Gastrocnemius medialis (tissue), 4 donors: ENCODE measurements at regions not wholly inside any gene's neighbourhood (a gene's known extent, or its start where the extent isn't known, plus 50 kb on each side); places are given as distances from the start of the nearest gene placed in this dataset.

Experiments
- ATAC-seq, 2 donors: fragments of 150-250 bp; one replicate each; pipeline ENCODE4 v1.9.1; 2016
- DNase-seq, 2 donors: peaks; one replicate each; pipeline ENCODE4 v3.0.0-alpha.2; 2019
- H3K27ac ChIP-seq, 4 donors: fragments of 200-600 bp; sonication (generic); 1 replicate in 1 of 4; 2 replicates in 3 of 4; pipeline ENCODE4 v1.5.1; 2016 to 2018; ENCODE audit warnings: mild to moderate bottlenecking in 2 of 4, moderate library complexity in 1 of 4
- H3K27me3 ChIP-seq, 3 donors: fragments of 200-600 bp; sonication (generic) in 2 of 3; 1 replicate in 1 of 3; 2 replicates in 2 of 3; pipeline versions ENCODE4 v1.5.1 to v1.6.0; 2016 to 2019; ENCODE audit warnings: mild to moderate bottlenecking in 1 of 3, moderate library complexity in 1 of 3
- H3K36me3 ChIP-seq, 2 donors: fragments of 200-600 bp; sonication (generic) in 1 of 2; one replicate each; pipeline ENCODE4 v1.5.1; 2017 to 2018
- H3K4me1 ChIP-seq, 2 donors: fragments of 200-600 bp; sonication (generic) in 1 of 2; one replicate each; pipeline ENCODE4 v1.5.1; 2016 to 2017; ENCODE audit warnings: mild to moderate bottlenecking in 2 of 2
- H3K4me3 ChIP-seq, 4 donors: fragments of 200-600 bp; sonication (generic) in 3 of 4; 1 replicate in 1 of 4; 2 replicates in 3 of 4; pipeline ENCODE4 v1.5.1; 2016 to 2019; ENCODE audit warnings: mild to moderate bottlenecking in 2 of 4
- H3K9me3 ChIP-seq, 3 donors: fragments of 200-600 bp; sonication (generic) in 2 of 3; 1 replicate in 1 of 3; 2 replicates in 2 of 3; pipeline ENCODE4 v1.5.1; 2016 to 2019
- CTCF ChIP-seq, 5 experiments: fragments of 450-650 bp in 3 of 5; fragments of 200-600 bp in 2 of 5; sonication (generic) in 2 of 5; IDR thresholded peaks in 4 of 5; conservative IDR thresholded peaks in 1 of 5; 1 replicate in 4 of 5; 2 replicates in 1 of 5; pipeline ENCODE4 v1.5.1; 2016 to 2019; ENCODE audit warnings: antibody characterized with exemption in 5 of 5, mild to moderate bottlenecking in 3 of 5, moderate library complexity in 3 of 5
- POLR2A ChIP-seq, 2 donors: fragments of 450-650 bp; IDR thresholded peaks; one replicate each; pipeline ENCODE4 v1.6.1; 2017; ENCODE audit warnings: antibody characterized with exemption in 2 of 2, mild to moderate bottlenecking in 2 of 2, moderate library complexity in 2 of 2
- in situ Hi-C, 4 donors: fragments of 200-750 bp; cut with MboI; loops; one replicate each; pipeline versions ENCODE4 v1.15.0 to v1.8.0; 2017; ENCODE audit warnings: low sequenced_read_pairs in 4 of 4
- intact Hi-C: fragments of 100-400 bp; cut with DNase I; formaldehyde crosslinking; loops from one replicate; pipeline ENCODE4 v1.15.1; 2023; ENCODE audit warnings: low total_unique reads

DNA sequence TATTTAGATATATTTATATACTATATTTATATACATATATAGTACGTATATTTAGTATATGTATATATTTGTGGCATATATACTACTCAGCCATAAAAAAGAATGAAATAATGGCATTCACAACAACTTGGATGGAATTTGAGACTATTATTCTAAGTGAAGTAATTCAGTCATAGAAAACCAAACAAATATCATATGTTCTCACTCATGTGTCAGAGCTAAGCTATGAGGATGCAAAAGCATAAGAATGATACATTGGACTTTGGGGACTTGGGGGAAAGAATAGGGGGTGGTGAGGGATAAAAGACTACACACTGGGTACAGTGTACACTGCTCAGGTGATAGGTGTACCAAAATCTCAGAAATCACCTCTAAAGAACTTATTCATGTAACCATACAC lies 1015.7 kb downstream of the EFNB2 start:
- DNase-seq (no peak), ATAC-seq (no peak)
- Histone ChIP-seq H3K9me3 (no peaks in the 10 kb centered on the region), H3K4me3 (no peak overlapping the region), H3K27ac (no peak overlapping the region), H3K36me3 (no peaks in the 10 kb centered on the region), H3K4me1 (no peaks in the 10 kb centered on the region), H3K27me3 (no peaks in the 10 kb centered on the region)
- intact Hi-C loops (no loop called here), in situ Hi-C loops (no loop called here)
- TF ChIP-seq POLR2A (IDR thresholded peaks at IDR 0.05) (no peak), CTCF (IDR thresholded peaks at IDR 0.05 in 4 of 5, conservative IDR thresholded peaks at IDR 0.05 in 1 of 5) (no peak)

DNA sequence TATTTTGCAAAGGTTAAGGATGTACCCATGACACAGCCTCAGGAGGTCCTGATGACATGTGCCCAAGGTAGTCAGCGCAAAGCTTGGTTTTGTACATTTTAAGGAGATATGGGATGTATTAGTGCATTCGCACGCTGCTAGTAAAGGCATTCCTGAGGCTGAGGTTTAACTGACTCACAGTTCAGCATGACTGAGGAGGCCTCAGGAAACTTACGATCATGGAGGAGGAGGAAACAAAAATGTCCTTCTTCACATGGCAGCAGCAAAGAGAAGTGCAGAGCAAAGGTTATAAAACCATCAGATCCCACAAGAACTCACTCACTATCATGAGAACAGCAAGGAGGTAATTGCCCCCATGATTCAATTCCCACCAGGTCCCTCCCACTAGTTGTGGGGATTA lies 1017.4 kb downstream of the EFNB2 start:
- Histone ChIP-seq H3K27me3 (no peaks in the 10 kb centered on the region), H3K9me3 (no peaks in the 10 kb centered on the region), H3K4me1 (no peaks in the 10 kb centered on the region), H3K27ac (no peak overlapping the region), H3K36me3 (no peaks in the 10 kb centered on the region), H3K4me3 (no peak overlapping the region)
- intact Hi-C loops, result no loop called here
- no peak for DNase-seq
- no peak for TF ChIP-seq CTCF (IDR thresholded peaks at IDR 0.05 in 4 of 5, conservative IDR thresholded peaks at IDR 0.05 in 1 of 5)
- no peak for TF ChIP-seq POLR2A (IDR thresholded peaks at IDR 0.05)
- no peak for ATAC-seq
- in situ Hi-C loops, result no loop called here

DNA sequence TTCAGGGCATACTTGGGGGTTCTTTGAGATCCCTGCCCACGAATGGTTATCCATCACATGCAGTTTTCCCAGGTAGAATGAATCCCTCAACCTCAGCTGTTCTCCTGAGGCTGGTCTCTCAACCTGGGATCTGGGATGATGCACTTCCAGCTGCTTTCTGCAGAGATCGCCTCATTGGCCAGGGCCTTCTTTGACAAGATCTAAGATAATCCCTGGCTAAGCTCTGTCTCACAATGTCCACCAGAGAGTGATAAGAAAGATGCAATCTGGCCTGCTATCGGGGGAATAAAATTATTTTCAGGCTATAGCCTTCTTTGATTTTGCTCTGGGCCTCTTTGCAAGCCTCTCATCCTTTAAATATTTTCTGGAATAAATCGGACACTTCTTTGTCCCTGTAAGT lies 1021.1 kb downstream of the EFNB2 start:
- no peaks in the 10 kb centered on the region for H3K36me3 ChIP-seq
- H3K4me3 ChIP-seq, result no peak overlapping the region
- no peak overlapping the region for H3K27ac ChIP-seq
- no peaks in the 10 kb centered on the region for H3K27me3 ChIP-seq
- ATAC-seq (no peak), DNase-seq (no peak)
- no peaks in the 10 kb centered on the region for H3K4me1 ChIP-seq
- intact Hi-C loops, result no loop called here
- no peaks in the 10 kb centered on the region for H3K9me3 ChIP-seq
- TF ChIP-seq CTCF (IDR thresholded peaks at IDR 0.05 in 4 of 5, conservative IDR thresholded peaks at IDR 0.05 in 1 of 5), result no peak
- TF ChIP-seq POLR2A (IDR thresholded peaks at IDR 0.05), result no peak
- in situ Hi-C loops, result no loop called here

DNA sequence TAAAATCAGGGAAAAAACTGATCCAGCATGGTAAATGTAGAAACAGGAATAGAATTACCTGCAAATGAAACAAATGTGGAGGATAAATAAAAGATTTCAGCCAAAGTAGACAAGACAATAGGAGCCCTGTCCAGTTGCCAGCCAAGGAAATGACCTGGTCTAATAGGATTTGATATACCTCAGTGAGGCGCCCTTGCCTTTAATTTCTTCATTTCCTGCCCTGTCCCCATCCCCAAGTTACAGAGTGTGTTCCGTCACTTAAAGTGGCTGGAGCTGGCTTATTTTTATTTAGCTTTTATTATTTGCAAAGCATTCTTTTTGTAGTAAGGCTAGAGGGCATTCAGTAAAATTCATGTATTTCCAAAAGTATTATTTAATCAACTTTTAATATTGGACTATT lies 1022.0 kb downstream of the EFNB2 start:
- Histone ChIP-seq H3K9me3 (no peaks in the 10 kb centered on the region), H3K4me1 (no peaks in the 10 kb centered on the region), H3K4me3 (no peak overlapping the region), H3K27ac (no peak overlapping the region), H3K27me3 (no peaks in the 10 kb centered on the region), H3K36me3 (no peaks in the 10 kb centered on the region)
- no peak for ATAC-seq
- intact Hi-C loops (no loop called here), in situ Hi-C loops (no loop called here)
- no peak for DNase-seq
- TF ChIP-seq POLR2A (IDR thresholded peaks at IDR 0.05), result no peak
- no peak for TF ChIP-seq CTCF (IDR thresholded peaks at IDR 0.05 in 4 of 5, conservative IDR thresholded peaks at IDR 0.05 in 1 of 5)

DNA sequence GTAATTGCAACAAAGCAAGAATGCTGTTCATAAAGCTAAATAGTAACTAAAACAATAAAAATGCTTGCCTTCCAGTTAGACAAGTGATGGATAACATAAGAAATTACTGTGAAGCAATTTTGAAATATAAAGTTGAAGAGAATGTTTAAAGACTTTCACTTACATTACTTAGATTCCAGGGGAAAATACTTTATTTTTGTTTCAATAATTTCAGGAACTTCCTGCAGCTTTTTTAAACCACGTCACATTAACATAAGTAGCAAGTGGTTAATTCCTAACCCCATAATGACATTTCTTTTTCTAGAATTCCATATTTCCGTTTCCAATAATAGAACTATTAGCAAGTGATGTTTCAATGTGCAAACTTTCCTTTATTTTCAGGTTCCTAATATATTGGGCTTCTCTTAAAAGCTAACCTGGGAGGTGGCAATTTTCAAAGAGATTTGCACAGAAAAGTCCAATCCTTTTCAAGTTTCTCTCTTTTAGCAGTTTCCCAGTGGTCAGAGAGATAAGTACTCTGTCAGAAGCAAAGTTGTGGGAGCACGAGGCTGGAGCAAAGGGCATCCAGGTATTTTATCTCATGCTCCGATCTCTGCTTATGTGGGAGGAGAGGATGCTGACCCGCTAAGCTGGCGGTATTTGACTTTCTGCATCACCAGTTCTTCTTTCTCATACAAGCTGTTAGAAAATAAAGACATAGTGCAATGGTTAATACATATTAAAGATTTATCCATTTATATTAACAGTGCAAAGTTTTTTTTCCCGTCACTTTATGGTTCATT lies 1025.3 kb downstream of the EFNB2 start:
- no peaks in the 10 kb centered on the region for H3K36me3 ChIP-seq
- intact Hi-C loops, result no loop called here
- H3K4me1 ChIP-seq, result no peaks in the 10 kb centered on the region
- ATAC-seq, result no peak
- no peak overlapping the region for H3K4me3 ChIP-seq
- in situ Hi-C loops, result no loop called here
- H3K27ac ChIP-seq, result no peak overlapping the region
- no peaks in the 10 kb centered on the region for H3K27me3 ChIP-seq
- no peaks in the 10 kb centered on the region for H3K9me3 ChIP-seq
- TF ChIP-seq POLR2A (IDR thresholded peaks at IDR 0.05), result no peak
- no peak for TF ChIP-seq CTCF (IDR thresholded peaks at IDR 0.05 in 4 of 5, conservative IDR thresholded peaks at IDR 0.05 in 1 of 5)
- DNase-seq, result no peak
